ENCODE measurements at regions not wholly inside any gene's neighbourhood (a gene's known extent, or its start where the extent isn't known, plus 50 kb on each side); places are given as distances from the start of the nearest gene placed in this dataset.

GRCh38 chr11:122523846-122524805 lies 131.4 kb upstream of the UBASH3B start:
- no peak for DNase-seq (ENCODE audit: low read depth)

GRCh38 chr11:122521626-122522025 lies 133.9 kb upstream of the UBASH3B start:
- DNase-seq (ENCODE audit: low read depth), result no peak

DNA sequence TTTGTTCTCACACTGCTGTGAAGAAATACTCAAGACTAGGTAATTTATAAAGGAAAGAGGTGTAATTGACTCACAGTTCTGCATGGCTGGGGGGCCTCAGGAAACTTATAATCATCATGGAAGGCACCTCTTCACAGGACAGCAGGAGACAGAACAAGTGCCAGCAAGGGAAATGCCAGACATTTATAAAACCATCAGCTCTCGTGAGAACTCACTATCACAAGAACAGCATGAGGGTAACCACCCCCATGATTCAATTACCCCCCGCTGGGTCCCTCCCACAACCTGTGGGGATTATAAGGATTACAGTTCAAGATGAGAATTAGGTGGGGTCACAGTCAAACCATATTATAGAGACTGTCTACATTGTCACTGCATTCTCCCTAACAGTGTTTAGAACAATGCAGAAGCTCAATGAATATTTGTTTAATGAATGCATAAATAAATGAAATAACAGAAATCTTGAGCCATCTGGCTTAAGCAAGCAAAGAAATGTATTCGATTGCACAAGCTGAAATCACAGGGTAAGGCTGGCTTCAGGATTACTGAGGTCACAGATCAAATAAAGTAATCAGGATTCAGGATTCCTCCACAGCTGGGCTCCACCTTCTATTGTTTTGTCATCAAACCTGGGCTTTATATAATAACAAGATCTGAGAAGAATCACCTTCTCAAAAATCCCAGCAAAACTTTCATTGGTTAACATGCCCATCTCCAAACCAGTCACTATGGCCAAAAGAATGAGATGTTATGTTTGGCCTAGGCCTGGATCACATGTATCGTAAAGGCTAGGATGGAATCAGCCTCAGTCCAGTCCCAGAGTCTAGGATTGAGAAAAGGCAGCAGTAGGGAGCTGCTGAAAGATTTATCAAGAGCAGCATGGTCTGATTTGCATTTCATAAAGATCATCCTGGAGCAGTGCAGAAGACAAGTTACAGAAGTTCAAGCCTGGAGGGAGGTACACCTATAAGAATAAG lies 137.8 kb upstream of the UBASH3B start:
- no peak for DNase-seq (ENCODE audit: low read depth)

DNA sequence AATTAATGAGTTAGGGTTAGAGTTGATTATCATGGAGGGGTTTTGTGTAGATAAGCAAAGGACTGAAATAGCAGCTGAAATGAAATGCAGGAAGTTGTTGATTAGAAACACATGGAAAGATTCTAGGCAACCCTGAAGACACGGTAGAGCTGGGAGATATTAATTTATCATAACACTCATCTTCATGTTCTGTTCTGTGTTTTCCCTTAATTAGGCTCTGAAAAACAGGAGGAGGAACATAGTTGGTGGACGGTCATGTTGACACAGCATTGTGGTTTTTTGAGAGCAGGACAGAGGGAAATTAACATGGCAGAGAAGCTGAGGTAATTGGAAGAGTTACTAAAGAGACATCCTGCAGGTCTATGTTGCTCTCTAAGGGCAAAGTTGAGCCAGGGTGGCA lies 138.8 kb upstream of the UBASH3B start:
- no peak for DNase-seq (ENCODE audit: low read depth)

GRCh38 chr11:122513997-122514396 lies 141.5 kb upstream of the UBASH3B start:
- DNase-seq (ENCODE audit: low read depth), result no peak

DNA sequence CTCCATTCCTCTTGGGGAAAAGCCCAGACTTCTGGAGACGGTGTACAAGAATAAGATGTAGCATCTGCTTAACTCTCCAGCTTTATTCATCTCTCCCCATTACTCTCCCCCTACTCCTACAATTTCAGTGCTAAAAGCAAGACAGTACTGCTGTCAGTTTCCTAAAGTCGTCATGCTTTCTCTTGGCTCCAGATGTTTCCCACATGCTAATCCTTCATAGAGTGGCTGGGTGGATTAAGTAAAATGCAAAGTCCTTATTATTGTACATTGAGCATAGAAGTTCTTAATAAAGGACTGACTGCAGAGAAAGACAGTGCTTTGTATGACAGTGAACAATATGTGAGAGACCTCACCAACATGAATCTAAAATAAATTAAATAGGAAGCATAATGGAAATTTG lies 142.2 kb upstream of the UBASH3B start:
- DNase-seq (ENCODE audit: low read depth), result no peak

DNA sequence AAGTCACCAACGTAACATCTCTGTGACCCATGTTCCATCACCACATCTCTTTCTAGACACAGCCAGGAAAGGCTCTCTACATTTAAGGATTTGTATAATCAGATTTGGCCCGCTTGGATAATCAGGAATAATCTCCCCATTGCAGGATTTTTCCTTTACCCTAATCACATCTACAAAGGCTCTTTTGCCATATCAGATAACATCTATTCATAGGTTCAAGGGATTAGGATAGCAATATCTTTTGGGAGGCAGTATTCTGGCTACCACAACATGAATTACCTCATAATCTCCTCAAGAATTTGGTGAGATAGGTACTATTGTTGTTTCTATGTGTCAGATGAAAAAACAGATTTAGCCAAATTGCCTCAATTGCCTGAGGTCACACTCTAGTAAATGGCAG lies 142.8 kb upstream of the UBASH3B start:
- DNase-seq (ENCODE audit: low read depth), result no peak

DNA sequence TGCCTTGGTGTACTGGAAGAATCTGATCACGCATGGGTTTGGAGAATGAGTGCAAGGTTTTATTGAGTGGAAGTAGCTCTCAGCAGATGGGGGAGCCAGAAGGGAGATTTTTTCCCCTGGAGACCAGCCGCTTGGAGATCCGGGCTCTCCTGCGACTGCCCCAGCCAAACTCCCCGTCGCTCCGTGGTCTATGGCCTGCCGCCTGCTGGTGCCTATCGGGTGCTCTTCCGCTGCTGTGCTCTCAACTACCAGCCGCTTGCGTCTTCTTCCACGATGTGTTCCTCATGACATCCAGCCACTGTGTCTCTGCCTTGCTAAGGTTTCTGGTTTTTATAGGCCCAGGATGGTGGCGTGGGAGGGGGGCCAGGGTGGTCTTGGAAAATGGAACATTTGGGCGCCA lies 145.6 kb upstream of the UBASH3B start:
- DNase-seq (ENCODE audit: low read depth), result no peak

DNA sequence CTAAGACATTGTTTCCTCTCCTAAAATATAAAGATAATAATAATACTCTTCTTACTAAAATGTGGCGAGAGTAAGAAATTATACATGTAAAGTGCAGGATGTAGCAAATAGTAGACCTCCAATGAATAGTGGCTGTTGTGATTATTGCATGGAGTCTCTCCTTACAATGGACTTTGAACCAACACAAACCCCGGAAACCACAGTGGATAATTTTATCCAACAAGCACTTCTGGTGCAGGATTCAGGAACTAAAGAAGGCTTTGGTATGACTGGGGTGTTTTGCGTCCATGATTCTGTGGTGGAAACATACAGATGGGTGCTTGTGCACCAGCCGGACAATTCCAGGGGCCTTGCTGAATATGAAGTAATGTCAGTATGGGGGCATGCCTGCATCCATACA lies 146.4 kb upstream of the UBASH3B start:
- no peak for DNase-seq (ENCODE audit: low read depth)

- peak; percentile 1 for DNase-seq (ENCODE audit: low read depth)
Measured at GRCh38 chr11:122505304-122506006, 150.1 kb upstream of the UBASH3B start.

GRCh38 chr11:122494221-122494620 lies 161.3 kb upstream of the UBASH3B start:
- no peak for DNase-seq (ENCODE audit: low read depth)

GRCh38 chr11:122491509-122491908 lies 164.0 kb upstream of the UBASH3B start:
- DNase-seq (ENCODE audit: low read depth), result no peak

- DNase-seq (ENCODE audit: low read depth), result no peak
Measured at GRCh38 chr11:122488892-122489706, 166.4 kb upstream of the UBASH3B start.

DNA sequence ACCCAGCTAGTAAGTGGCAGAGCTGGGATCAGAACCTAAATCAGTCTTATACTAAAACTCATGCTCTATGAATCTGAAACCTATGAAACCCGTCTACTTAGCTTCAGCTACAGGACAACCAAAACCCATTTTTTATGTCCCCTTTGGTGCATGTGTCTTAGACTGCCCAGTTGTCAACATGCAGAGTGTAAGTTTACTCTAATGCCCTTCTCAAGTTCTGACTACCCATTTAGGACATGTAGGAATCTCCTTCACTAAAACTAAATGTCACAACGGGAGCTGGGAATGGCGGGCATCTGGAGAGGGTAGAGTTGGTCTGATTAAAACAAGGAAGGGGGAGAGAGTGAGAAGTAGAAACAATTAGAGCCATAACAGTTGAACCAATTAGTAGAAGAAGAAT lies 167.9 kb upstream of the UBASH3B start:
- DNase-seq (ENCODE audit: low read depth), result no peak

- DNase-seq (ENCODE audit: low read depth), result no peak
Measured at GRCh38 chr11:122486793-122487495, 168.6 kb upstream of the UBASH3B start.

DNA sequence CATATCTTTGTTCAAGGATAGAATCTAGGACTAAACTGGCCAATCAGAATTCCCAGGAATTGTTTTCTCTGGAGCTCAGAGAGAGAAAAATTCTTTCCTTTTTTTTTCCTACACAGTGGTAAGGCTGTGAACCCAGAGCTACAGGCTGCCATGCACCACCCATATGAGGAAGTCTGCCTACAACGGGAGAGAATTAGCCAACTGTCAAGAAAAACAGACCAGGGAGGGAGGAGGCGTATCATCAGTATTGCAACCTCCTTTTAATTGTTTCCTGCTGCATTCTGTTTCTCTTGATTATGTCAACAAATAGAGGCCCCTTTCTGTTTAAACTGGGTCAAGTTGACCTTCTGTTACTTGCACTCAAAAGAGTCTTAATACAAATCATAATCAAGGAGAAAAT lies 176.5 kb upstream of the UBASH3B start:
- DNase-seq (ENCODE audit: low read depth), result no peak

- no peak for DNase-seq (ENCODE audit: low read depth)
Measured at GRCh38 chr11:122468965-122469364, 186.6 kb upstream of the UBASH3B start.

DNA sequence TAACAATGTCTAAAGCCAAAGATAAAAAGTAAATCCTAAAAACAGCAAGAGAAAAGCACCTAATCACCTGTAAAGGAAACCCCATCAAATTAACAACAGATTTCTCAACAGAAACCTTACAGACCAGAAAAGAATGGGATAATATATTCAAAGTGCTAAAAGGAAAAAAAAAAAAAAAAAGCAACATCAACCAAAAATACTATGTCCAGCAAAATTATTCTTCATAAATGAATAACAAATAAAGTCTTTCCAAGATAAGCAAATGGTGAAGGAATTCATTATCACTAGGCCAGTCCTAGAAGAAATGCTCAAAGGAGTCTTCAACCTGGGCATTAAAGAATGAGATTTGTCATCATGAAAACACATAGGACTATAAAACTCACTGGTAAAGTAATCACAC lies 192.0 kb upstream of the UBASH3B start:
- DNase-seq (ENCODE audit: low read depth), result no peak

DNA sequence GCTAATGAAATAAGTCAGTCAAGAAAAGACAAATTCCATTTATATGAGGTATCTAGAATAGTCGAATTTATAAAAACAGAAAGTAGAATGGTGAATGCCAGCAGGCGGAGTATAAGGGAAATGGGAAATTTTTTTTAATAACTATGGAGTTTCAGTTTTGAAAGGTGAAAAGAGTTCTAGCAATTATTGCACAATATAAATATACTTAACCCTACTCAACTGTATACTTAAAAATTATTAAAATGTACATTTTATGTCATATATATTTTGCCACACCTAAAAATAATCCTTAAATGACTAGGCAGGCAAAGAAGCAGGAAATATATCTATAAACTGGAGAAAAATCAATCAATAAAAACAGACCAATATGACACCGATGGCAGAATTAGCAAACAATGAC lies 196.5 kb upstream of the UBASH3B start:
- no peak for DNase-seq (ENCODE audit: low read depth)

DNA sequence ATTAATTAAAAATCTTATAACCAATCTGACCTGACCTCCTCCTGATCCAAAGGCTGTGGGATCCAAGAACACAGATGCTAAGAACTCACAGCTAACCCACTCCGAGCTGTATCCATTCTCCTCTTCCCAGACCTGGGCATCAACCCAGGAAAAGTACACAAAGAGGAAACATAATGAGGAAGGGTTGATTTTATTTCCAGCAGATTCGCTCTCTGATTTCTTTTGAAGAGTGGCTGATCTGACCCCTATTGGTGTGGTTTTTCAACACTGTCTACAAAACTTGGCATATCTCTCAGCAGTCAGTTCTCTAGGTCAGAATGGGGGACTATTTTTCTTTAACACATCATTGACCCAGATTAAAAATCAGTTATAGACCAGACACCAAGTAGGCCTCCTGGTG lies 201.9 kb upstream of the UBASH3B start:
- no peak for DNase-seq (ENCODE audit: low read depth)

DNA sequence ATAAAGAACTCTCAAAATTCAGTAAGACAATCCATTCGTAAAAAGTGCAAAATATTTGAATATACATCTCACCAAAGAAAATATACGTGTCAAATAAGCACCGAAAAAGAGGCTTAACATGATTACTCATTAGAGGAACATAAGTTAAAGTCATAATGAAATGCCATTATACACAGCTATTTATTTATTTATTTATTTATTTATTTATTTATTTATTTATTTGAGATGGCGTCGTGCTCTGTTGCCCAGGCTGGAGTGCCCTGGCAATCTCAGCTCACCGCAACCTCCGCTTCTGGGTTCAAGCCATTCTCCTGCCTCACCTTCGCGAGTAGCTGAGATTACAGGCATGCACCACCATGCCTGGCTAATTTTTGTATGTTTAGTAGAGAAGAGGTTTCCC lies 203.6 kb upstream of the UBASH3B start:
- DNase-seq (ENCODE audit: low read depth), result no peak

All from T-helper 22 cell (primary cell).